ENCODE measurements at regions not wholly inside any gene's neighbourhood (a gene's known extent, or its start where the extent isn't known, plus 50 kb on each side); places are given as distances from the start of the nearest gene placed in this dataset.

DNA sequence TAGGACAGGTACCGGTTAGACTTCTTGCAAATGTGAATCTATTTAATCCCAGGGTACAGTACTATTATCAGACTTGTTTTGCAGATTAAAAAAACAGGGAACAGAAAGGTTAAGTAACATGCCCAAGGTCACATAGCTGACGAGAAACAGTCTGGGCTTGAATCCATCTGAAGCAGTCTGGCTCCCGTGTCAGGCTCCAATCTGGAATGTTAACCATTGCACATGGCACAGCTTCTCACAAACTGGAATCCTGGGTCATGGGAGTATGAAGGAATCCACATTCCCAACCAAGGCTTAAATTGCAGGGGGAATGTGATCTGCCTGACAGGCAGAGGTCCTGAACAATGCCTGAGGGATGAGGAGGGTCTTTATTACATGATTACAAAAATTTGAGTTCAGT, 187.5 kb upstream of the SPTLC3 start:
- Histone ChIP-seq H3K4me1 (ENCODE audit: insufficient read depth, low read length) (no peaks in the 10 kb centered on the region), H3K9me3 (ENCODE audit: control insufficient read depth in 1 of 2, low read length in 2 of 2) (no peaks in the 10 kb centered on the region), H3K27ac (ENCODE audit: low read depth, low read length) (no peak overlapping the region), H3K27me3 (ENCODE audit: insufficient read depth, low read length) (no peaks in the 10 kb centered on the region), H3K4me3 (ENCODE audit: low read length in 2 of 2) (no peak overlapping the region), H3K36me3 (ENCODE audit: insufficient read depth, low read length) (no peaks in the 10 kb centered on the region)
- Mint-ChIP-seq H3K27me3 (no peaks in the 10 kb centered on the region), H3K9me3 (peaks cover 0 to 12% (median 3%) of the 10 kb centered on the region in 8 donors), H3K27ac (peak overlapping the region in 1 of 7 donors; percentile 30), H3K4me1 (no peaks in the 10 kb centered on the region), H3K4me3 (no peak overlapping the region), H3K36me3 (no peaks in the 10 kb centered on the region)
- intact Hi-C loops (cut with micrococcal nuclease) = no loop called here
- no peak for DNase-seq
- ChIA-PET POLR2A (ENCODE audit: partially characterized antibody) (no interaction called here), CTCF (ENCODE audit: partially characterized antibody) (no interaction called here)

DNA sequence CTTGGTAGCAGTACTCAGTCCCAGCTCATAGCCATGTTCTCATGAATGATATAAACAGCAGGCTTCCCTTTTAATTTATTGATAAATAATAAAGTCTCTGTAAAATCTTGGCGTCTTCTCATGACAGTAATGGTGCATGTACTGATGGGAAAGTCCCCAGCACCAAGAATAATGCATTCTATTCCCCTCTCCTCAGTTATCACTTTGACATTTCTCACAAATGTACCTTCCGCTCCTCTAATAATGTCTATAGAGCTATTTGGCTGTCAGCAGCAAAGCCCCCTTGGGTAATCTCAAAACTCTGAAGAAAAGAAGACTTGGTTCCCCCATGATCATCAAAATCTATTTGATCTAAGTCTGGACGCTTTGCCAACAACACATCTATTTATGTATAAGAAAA, 185.0 kb upstream of the SPTLC3 start:
- Mint-ChIP-seq H3K27me3 (no peaks in the 10 kb centered on the region), H3K36me3 (no peaks in the 10 kb centered on the region), H3K4me1 (no peaks in the 10 kb centered on the region), H3K4me3 (no peak overlapping the region), H3K9me3 (peaks cover 0 to 10% (median 3%) of the 10 kb centered on the region in 8 donors), H3K27ac (no peak overlapping the region)
- intact Hi-C loops (cut with micrococcal nuclease) = no loop called here
- no peaks in the 10 kb centered on the region for H3K4me1 ChIP-seq (ENCODE audit: insufficient read depth, low read length)
- DNase-seq = no peak
- no peak overlapping the region for H3K4me3 ChIP-seq (ENCODE audit: low read length in 2 of 2)
- POLR2A ChIA-PET (ENCODE audit: partially characterized antibody) = no interaction called here
- no peak overlapping the region for H3K27ac ChIP-seq (ENCODE audit: low read depth, low read length)
- no peaks in the 10 kb centered on the region for H3K9me3 ChIP-seq (ENCODE audit: control insufficient read depth in 1 of 2, low read length in 2 of 2)
- CTCF ChIA-PET (ENCODE audit: partially characterized antibody) = no interaction called here
- no peaks in the 10 kb centered on the region for H3K27me3 ChIP-seq (ENCODE audit: insufficient read depth, low read length)
- no peaks in the 10 kb centered on the region for H3K36me3 ChIP-seq (ENCODE audit: insufficient read depth, low read length)

DNA sequence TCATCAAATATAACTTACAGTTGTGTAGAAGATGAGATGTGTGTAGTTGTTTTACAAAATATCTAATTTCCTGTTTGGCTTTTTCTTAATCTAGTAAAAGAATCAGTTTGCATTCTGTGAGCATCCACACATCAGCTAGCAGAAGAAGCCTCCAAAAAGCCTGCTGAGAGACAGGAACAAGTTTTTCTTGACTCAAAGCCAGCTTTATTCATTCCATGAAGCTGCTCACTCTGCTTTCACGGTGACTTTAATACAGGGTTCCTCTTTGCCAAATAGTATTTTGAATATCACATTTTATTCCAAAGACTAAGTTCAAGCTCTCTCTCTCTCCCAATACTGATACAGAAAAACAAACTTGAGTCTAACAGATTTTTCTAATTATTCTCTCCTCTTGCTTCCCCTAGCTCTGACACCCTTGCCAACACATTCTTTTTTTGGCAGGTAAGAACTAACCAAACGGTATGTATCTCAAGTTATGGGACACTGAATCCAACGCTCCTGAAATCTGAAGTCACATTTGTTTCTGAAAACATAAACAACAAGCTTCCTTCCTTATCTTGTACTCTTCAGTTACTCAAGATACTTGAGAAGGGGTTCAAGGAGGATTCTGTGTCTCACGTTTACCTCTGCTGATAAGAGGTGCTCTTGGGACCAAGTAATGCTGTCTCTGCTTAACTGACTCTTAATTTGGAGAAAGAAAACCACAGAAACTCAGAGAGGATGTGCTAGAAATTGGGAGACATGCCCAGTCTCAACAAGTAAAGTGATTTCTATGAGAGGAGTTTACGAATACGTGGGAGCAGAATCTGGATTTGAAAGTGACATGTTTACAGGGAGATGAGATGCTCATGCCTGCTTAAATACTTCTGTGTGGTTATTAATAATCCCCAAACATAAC, 184.2 kb upstream of the SPTLC3 start:
- Mint-ChIP-seq H3K36me3 (no peaks in the 10 kb centered on the region), H3K27ac (no peak overlapping the region), H3K27me3 (no peaks in the 10 kb centered on the region), H3K9me3 (peaks cover 0 to 10% (median 3%) of the 10 kb centered on the region in 8 donors), H3K4me1 (no peaks in the 10 kb centered on the region), H3K4me3 (no peak overlapping the region)
- no peaks in the 10 kb centered on the region for H3K4me1 ChIP-seq (ENCODE audit: insufficient read depth, low read length)
- no peaks in the 10 kb centered on the region for H3K36me3 ChIP-seq (ENCODE audit: insufficient read depth, low read length)
- no peak overlapping the region for H3K27ac ChIP-seq (ENCODE audit: low read depth, low read length)
- no peaks in the 10 kb centered on the region for H3K27me3 ChIP-seq (ENCODE audit: insufficient read depth, low read length)
- DNase-seq = no peak
- ChIA-PET CTCF (ENCODE audit: partially characterized antibody) (no interaction called here), POLR2A (ENCODE audit: partially characterized antibody) (no interaction called here)
- H3K9me3 ChIP-seq (ENCODE audit: control insufficient read depth in 1 of 2, low read length in 2 of 2) = no peaks in the 10 kb centered on the region
- no peak overlapping the region for H3K4me3 ChIP-seq (ENCODE audit: low read length in 2 of 2)
- intact Hi-C loops (cut with micrococcal nuclease) = no loop called here

DNA sequence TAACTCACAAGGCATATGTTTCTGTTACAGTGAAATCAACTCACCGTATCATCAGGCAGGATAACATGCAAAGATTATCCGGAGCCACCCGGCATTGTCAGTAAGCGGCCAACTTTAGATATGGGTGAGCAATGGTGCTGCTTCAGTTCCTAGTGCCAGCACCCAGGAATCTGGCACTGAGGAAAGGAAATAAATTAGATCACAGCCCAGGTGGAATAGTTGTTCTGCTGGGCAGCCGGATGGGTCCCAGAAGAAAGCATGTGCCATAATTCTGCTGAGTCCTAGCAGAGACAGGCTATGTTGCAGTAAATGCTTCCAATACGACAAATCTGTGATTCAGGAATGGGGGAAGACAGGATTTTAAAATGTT, 183.6 kb upstream of the SPTLC3 start:
- DNase-seq = no peak
- intact Hi-C loops (cut with micrococcal nuclease) = no loop called here
- peaks cover 0 to 10% (median 3%) of the 10 kb centered on the region in 8 donors for H3K9me3 Mint-ChIP-seq
- H3K27me3 Mint-ChIP-seq = no peaks in the 10 kb centered on the region
- no peak overlapping the region for H3K27ac Mint-ChIP-seq
- POLR2A ChIA-PET (ENCODE audit: partially characterized antibody) = no interaction called here
- Histone ChIP-seq H3K27ac (ENCODE audit: low read depth, low read length) (no peak overlapping the region), H3K9me3 (ENCODE audit: control insufficient read depth in 1 of 2, low read length in 2 of 2) (no peaks in the 10 kb centered on the region), H3K36me3 (ENCODE audit: insufficient read depth, low read length) (no peaks in the 10 kb centered on the region), H3K4me3 (ENCODE audit: low read length in 2 of 2) (no peak overlapping the region), H3K4me1 (ENCODE audit: insufficient read depth, low read length) (no peaks in the 10 kb centered on the region), H3K27me3 (ENCODE audit: insufficient read depth, low read length) (no peaks in the 10 kb centered on the region)
- H3K4me1 Mint-ChIP-seq = no peaks in the 10 kb centered on the region
- H3K4me3 Mint-ChIP-seq = no peak overlapping the region
- H3K36me3 Mint-ChIP-seq = no peaks in the 10 kb centered on the region
- CTCF ChIA-PET (ENCODE audit: partially characterized antibody) = no interaction called here

DNA sequence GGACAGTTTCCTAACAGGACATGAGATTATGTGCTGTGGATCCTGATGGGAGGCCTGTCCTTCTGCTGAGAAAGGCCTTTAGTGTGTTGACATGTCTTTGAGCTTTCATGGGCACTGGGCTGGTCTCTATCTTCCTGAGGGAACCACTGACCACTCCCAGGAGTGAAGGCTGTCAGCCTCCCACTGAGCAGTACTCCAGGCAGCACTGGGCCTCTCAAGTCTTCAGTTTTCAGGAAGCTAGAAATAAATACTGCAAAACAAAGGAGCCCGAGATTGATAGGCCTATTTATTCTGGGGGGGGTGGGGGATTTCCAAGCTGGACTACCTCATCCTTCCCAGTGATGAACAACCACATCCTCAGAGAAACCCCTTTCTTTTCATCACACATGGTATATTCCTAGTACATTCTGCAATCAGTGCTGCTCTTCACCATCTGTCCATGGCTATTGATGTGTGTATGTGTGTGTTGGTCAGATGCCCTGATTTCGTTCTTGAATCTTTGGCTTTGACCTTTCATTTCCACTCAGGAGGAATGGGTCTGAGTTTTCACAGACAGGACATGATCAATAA, 180.9 kb upstream of the SPTLC3 start:
- H3K4me1 ChIP-seq (ENCODE audit: insufficient read depth, low read length) = no peaks in the 10 kb centered on the region
- ChIA-PET POLR2A (ENCODE audit: partially characterized antibody) (no interaction called here), CTCF (ENCODE audit: partially characterized antibody) (no interaction called here)
- no peaks in the 10 kb centered on the region for H3K36me3 Mint-ChIP-seq
- H3K9me3 Mint-ChIP-seq = peaks cover 0 to 7% (median 1%) of the 10 kb centered on the region in 8 donors
- no peaks in the 10 kb centered on the region for H3K27me3 ChIP-seq (ENCODE audit: insufficient read depth, low read length)
- H3K9me3 ChIP-seq (ENCODE audit: control insufficient read depth in 1 of 2, low read length in 2 of 2) = no peaks in the 10 kb centered on the region
- intact Hi-C loops (cut with micrococcal nuclease) = no loop called here
- no peaks in the 10 kb centered on the region for H3K4me1 Mint-ChIP-seq
- H3K4me3 ChIP-seq (ENCODE audit: low read length in 2 of 2) = no peak overlapping the region
- H3K27me3 Mint-ChIP-seq = no peaks in the 10 kb centered on the region
- H3K27ac ChIP-seq (ENCODE audit: low read depth, low read length) = no peak overlapping the region
- no peak for DNase-seq
- no peak overlapping the region for H3K4me3 Mint-ChIP-seq
- H3K27ac Mint-ChIP-seq = no peak overlapping the region
- H3K36me3 ChIP-seq (ENCODE audit: insufficient read depth, low read length) = no peaks in the 10 kb centered on the region

DNA sequence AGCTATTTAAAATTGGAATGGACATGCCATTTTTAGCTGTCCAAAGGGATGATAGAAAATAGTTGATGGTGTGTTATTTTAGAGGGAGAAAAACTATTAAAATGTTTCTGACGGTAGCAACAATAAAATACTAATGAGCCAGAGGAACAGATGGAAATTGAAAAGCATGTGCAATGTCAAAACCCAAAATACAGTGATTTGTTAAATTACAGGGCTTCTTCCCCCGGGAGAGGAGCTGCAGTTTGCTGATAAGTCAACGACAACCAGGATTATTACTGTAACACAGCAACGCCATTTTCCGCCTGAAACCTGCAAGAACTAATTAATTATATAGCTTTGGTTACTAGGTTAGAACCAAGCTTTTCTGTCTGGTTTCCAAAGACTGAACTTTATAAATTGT, 179.6 kb upstream of the SPTLC3 start:
- H3K27me3 ChIP-seq (ENCODE audit: insufficient read depth, low read length) = no peaks in the 10 kb centered on the region
- no peak overlapping the region for H3K4me3 ChIP-seq (ENCODE audit: low read length in 2 of 2)
- H3K4me1 ChIP-seq (ENCODE audit: insufficient read depth, low read length) = no peaks in the 10 kb centered on the region
- ChIA-PET POLR2A (ENCODE audit: partially characterized antibody) (no interaction called here), CTCF (ENCODE audit: partially characterized antibody) (no interaction called here)
- H3K9me3 ChIP-seq (ENCODE audit: control insufficient read depth in 1 of 2, low read length in 2 of 2) = no peaks in the 10 kb centered on the region
- intact Hi-C loops (cut with micrococcal nuclease) = no loop called here
- H3K4me1 Mint-ChIP-seq = no peaks in the 10 kb centered on the region
- H3K27ac Mint-ChIP-seq = no peak overlapping the region
- H3K9me3 Mint-ChIP-seq = peaks cover 0 to 5% (median 0%) of the 10 kb centered on the region in 8 donors
- no peaks in the 10 kb centered on the region for H3K36me3 Mint-ChIP-seq
- no peak for DNase-seq
- H3K36me3 ChIP-seq (ENCODE audit: insufficient read depth, low read length) = no peaks in the 10 kb centered on the region
- H3K27ac ChIP-seq (ENCODE audit: low read depth, low read length) = no peak overlapping the region
- H3K4me3 Mint-ChIP-seq = no peak overlapping the region
- H3K27me3 Mint-ChIP-seq = no peaks in the 10 kb centered on the region

DNA sequence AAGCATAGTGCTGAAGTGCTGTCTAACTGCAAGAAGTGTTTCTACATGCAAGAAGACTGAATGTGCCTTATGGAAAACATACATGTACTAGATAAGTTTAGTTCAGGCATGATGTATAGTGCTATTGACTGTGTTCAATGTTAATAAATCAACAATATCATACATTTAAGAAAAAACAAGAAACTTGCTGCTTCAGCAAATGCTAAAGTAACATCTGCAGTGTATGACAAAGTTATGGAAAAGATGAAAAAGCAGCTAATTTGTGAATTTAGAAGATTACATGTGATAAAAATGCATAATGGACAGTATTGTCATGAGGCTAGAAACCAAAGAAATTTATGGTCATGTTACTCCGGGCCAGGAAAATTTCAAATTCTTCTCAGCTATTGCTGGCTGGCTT, 174.9 kb upstream of the SPTLC3 start:
- no peak overlapping the region for H3K4me3 ChIP-seq (ENCODE audit: low read length in 2 of 2)
- no peaks in the 10 kb centered on the region for H3K4me1 ChIP-seq (ENCODE audit: insufficient read depth, low read length)
- no peak for DNase-seq
- H3K36me3 ChIP-seq (ENCODE audit: insufficient read depth, low read length) = no peaks in the 10 kb centered on the region
- CTCF ChIA-PET (ENCODE audit: partially characterized antibody) = no interaction called here
- H3K9me3 ChIP-seq (ENCODE audit: control insufficient read depth in 1 of 2, low read length in 2 of 2) = no peaks in the 10 kb centered on the region
- no peaks in the 10 kb centered on the region for H3K27me3 ChIP-seq (ENCODE audit: insufficient read depth, low read length)
- POLR2A ChIA-PET (ENCODE audit: partially characterized antibody) = no interaction called here
- H3K4me1 Mint-ChIP-seq = no peaks in the 10 kb centered on the region
- H3K4me3 Mint-ChIP-seq = no peak overlapping the region
- H3K9me3 Mint-ChIP-seq = peaks cover 0 to 5% (median 0%) of the 10 kb centered on the region in 8 donors
- H3K36me3 Mint-ChIP-seq = no peaks in the 10 kb centered on the region
- no peak overlapping the region for H3K27ac Mint-ChIP-seq
- intact Hi-C loops (cut with micrococcal nuclease) = no loop called here
- no peaks in the 10 kb centered on the region for H3K27me3 Mint-ChIP-seq
- no peak overlapping the region for H3K27ac ChIP-seq (ENCODE audit: low read depth, low read length)

Data from CD4-positive, alpha-beta memory T cell (primary cell).